ENCODE measurements at regions not wholly inside any gene's neighbourhood (a gene's known extent, or its start where the extent isn't known, plus 50 kb on each side); places are given as distances from the start of the nearest gene placed in this dataset.
"Not testable (repeated sequence)": the region's sequence is repeated elsewhere in the genome, so short reads cannot be mapped to it uniquely, and the experiment has no call there.

- Histone ChIP-seq H4K20me1 (no peaks in the 10 kb centered on the region), H3K4me2 (no peak overlapping the region), H3K4me1 (no peaks in the 10 kb centered on the region; a peak in 1 of 20 replicates), H3K4me3 (no peak overlapping the region), H3K9ac (no peak overlapping the region), H3K27ac (no peak overlapping the region), H3K27me3 (no peaks in the 10 kb centered on the region), H3K36me3 (no peaks in the 10 kb centered on the region), H3K9me3 (replicated peaks in 1 of 11) (peaks cover 0 to 7% (median 6%) of the 10 kb centered on the region in 11 experiments; a peak in 14 of 22 replicates)
- no peak for TF ChIP-seq Cebpa-rat (IDR thresholded peaks at IDR 0.05)
Measured at GRCh38 chr3:189375532-189375931, 203.8 kb downstream of the TPRG1 start.

DNA sequence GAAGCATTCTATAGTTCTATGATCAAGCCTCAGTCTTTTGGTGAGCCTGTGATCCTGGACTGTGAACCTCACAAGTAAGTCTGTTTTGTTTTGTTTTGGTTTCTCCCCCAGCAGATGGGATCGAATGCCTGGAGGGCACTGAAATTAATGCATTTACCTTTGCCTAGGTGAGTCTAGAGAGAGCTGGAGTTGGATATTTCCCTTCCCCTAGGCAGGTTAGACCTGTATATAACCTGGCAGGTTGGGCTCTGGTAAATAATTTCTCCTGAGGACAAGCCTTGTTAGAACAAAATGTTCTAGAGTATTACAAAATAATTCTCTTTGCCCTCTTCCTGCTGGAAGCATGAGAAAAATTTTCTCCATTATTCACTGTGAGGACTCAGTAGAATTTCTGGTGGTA lies 211.9 kb downstream of the TPRG1 start:
- H3K27ac ChIP-seq = no peak overlapping the region
- H3K4me2 ChIP-seq = no peak overlapping the region
- no peak overlapping the region for H3K9ac ChIP-seq
- H3K9me3 ChIP-seq (replicated peaks in 1 of 11) = peaks cover 0 to 11% (median 0%) of the 10 kb centered on the region in 11 experiments; a peak in 4 of 22 replicates
- no peaks in the 10 kb centered on the region for H3K27me3 ChIP-seq
- no peak for TF ChIP-seq Cebpa-rat (IDR thresholded peaks at IDR 0.05)
- no peaks in the 10 kb centered on the region for H4K20me1 ChIP-seq
- H3K36me3 ChIP-seq = no peaks in the 10 kb centered on the region
- H3K4me1 ChIP-seq = no peaks in the 10 kb centered on the region
- H3K4me3 ChIP-seq = no peak overlapping the region

DNA sequence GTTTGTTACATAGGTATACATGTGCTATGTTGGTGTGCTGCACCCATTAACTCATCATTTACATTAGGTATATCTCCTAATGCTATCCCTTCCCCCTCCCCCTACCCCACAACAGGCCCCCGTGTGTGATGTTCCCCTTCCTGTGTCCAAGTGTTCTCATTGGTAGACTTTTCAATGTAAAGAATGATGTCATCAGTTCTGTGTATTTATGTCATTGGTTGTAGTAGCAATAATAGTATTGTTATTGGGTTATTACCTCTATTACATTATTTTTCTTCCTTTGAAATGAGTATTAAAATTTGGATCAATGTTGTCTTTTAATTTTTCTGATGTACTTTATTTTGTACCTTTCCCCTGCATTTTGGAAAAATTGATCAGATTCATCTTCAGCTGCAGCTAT lies 214.1 kb downstream of the TPRG1 start:
- H3K9ac ChIP-seq, H3K4me2 ChIP-seq, H4K20me1 ChIP-seq, H3K36me3 ChIP-seq, H3K27ac ChIP-seq, H3K4me3 ChIP-seq, H3K4me1 ChIP-seq, H3K27me3 ChIP-seq: not testable (repeated sequence)
- H3K9me3 ChIP-seq (replicated peaks in 1 of 11) = peaks cover 0 to 11% (median 0%) of the 10 kb centered on the region in 11 experiments; a peak in 4 of 22 replicates

- Histone ChIP-seq H3K27ac (no peak overlapping the region), H3K4me1 (peaks cover 0 to 5% (median 0%) of the 10 kb centered on the region in 10 experiments; a peak in 1 of 20 replicates), H3K4me3 (no peak overlapping the region), H3K9ac (no peak overlapping the region), H4K20me1 (no peaks in the 10 kb centered on the region), H3K9me3 (replicated peaks in 1 of 11) (peaks cover 0 to 11% (median 0%) of the 10 kb centered on the region in 11 experiments; a peak in 4 of 22 replicates), H3K36me3 (no peaks in the 10 kb centered on the region), H3K4me2 (no peak overlapping the region), H3K27me3 (no peaks in the 10 kb centered on the region)
- TF ChIP-seq Cebpa-rat (IDR thresholded peaks at IDR 0.05) = no peak
Measured at GRCh38 chr3:189386739-189387138, 215.0 kb downstream of the TPRG1 start.

GRCh38 chr3:189389346-189389745 lies 217.6 kb downstream of the TPRG1 start:
- Histone ChIP-seq H4K20me1 (no peaks in the 10 kb centered on the region), H3K36me3 (no peaks in the 10 kb centered on the region), H3K27ac (no peak overlapping the region), H3K4me1 (peaks cover 0 to 8% (median 0%) of the 10 kb centered on the region in 10 experiments; a peak in 3 of 20 replicates), H3K4me3 (no peak overlapping the region), H3K9ac (no peak overlapping the region), H3K9me3 (replicated peaks in 1 of 11) (no peaks in the 10 kb centered on the region), H3K27me3 (no peaks in the 10 kb centered on the region), H3K4me2 (no peak overlapping the region; a peak in 1 of 22 replicates)
- no peak for TF ChIP-seq Cebpa-rat (IDR thresholded peaks at IDR 0.05)

- Histone ChIP-seq H3K4me2 (no peak overlapping the region), H3K27me3 (no peaks in the 10 kb centered on the region), H3K9me3 (replicated peaks in 1 of 11) (no peaks in the 10 kb centered on the region), H3K9ac (no peak overlapping the region), H3K4me1 (peaks cover 0 to 8% (median 0%) of the 10 kb centered on the region in 10 experiments; a peak in 3 of 20 replicates), H4K20me1 (no peaks in the 10 kb centered on the region), H3K27ac (no peak overlapping the region), H3K36me3 (no peaks in the 10 kb centered on the region), H3K4me3 (no peak overlapping the region)
- peak in 4 of 11 experiments; percentile 21 to 43 (median 34); a peak in 3 of 22 replicates for TF ChIP-seq Cebpa-rat (IDR thresholded peaks at IDR 0.05)
Measured at GRCh38 chr3:189393598-189393997, 221.8 kb downstream of the TPRG1 start.

GRCh38 chr3:189394599-189395121 lies 222.9 kb downstream of the TPRG1 start:
- no peak overlapping the region for H3K4me3 ChIP-seq
- H3K4me1 ChIP-seq = peaks cover 0 to 4% (median 0%) of the 10 kb centered on the region in 10 experiments; a peak in 3 of 20 replicates
- no peaks in the 10 kb centered on the region for H4K20me1 ChIP-seq
- H3K4me2 ChIP-seq = no peak overlapping the region
- no peaks in the 10 kb centered on the region for H3K27me3 ChIP-seq
- no peak for TF ChIP-seq Cebpa-rat (IDR thresholded peaks at IDR 0.05)
- H3K27ac ChIP-seq = no peak overlapping the region
- no peaks in the 10 kb centered on the region for H3K9me3 ChIP-seq (replicated peaks in 1 of 11)
- H3K36me3 ChIP-seq = no peaks in the 10 kb centered on the region
- H3K9ac ChIP-seq = no peak overlapping the region

- Histone ChIP-seq H3K36me3 (no peaks in the 10 kb centered on the region), H3K9me3 (replicated peaks in 1 of 11) (no peaks in the 10 kb centered on the region), H3K4me3 (no peak overlapping the region), H3K27ac (no peak overlapping the region), H3K9ac (no peak overlapping the region), H3K4me2 (no peak overlapping the region), H3K4me1 (peaks cover 0 to 4% (median 0%) of the 10 kb centered on the region in 10 experiments; a peak in 2 of 20 replicates), H4K20me1 (no peaks in the 10 kb centered on the region), H3K27me3 (no peaks in the 10 kb centered on the region)
- TF ChIP-seq Cebpa-rat (IDR thresholded peaks at IDR 0.05) = no peak
Measured at GRCh38 chr3:189395825-189396224, 224.1 kb downstream of the TPRG1 start.

DNA sequence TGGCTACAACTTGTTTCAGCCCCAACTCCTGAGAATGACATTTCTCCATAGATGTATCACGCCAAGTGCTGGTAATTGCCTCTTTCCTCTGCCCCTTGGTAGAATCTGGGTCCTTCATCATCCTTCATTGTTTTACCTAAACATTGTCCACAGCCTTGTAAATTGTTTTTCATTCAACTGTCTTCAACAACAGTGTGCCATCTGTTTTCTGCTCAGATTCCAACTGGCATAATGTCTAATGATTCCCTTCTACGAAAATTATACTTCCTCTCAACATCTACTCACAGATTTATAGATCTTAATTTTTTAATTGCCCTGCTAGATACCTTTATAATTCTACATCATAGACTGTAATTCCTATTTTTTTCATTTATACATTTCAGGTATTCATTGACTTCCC lies 226.9 kb downstream of the TPRG1 start:
- Histone ChIP-seq H3K27ac (no peak overlapping the region), H3K36me3 (no peaks in the 10 kb centered on the region), H3K9ac (no peak overlapping the region), H3K4me3 (no peak overlapping the region), H3K4me2 (no peak overlapping the region), H3K4me1 (peaks cover 0 to under 1% (median 0%) of the 10 kb centered on the region in 10 experiments; a peak in 2 of 20 replicates), H4K20me1 (no peaks in the 10 kb centered on the region), H3K27me3 (no peaks in the 10 kb centered on the region), H3K9me3 (replicated peaks in 1 of 11) (no peaks in the 10 kb centered on the region)
- TF ChIP-seq Cebpa-rat (IDR thresholded peaks at IDR 0.05) = no peak

DNA sequence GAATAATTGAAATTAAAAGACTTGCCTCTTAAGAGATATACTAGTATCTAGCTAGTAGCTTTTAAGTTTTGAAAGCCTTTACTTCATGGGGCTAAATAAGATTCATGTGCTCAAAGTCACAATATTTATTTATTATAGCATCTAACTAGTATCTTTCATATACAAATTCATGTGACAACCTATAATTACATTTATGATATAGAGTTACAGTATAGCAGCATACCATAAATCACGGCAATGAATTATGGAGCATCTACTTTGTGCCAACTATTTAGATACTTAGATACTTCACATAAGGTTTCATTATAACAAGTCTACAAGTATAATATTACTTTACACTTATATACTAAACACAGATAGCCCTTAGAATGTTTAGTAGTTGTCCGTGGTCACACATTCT lies 229.4 kb downstream of the TPRG1 start:
- H4K20me1 ChIP-seq = no peaks in the 10 kb centered on the region
- no peak overlapping the region for H3K9ac ChIP-seq
- H3K4me2 ChIP-seq = no peak overlapping the region
- no peak overlapping the region for H3K4me3 ChIP-seq
- no peaks in the 10 kb centered on the region for H3K27me3 ChIP-seq
- TF ChIP-seq Cebpa-rat (IDR thresholded peaks at IDR 0.05) = no peak
- no peak overlapping the region for H3K27ac ChIP-seq
- H3K36me3 ChIP-seq = no peaks in the 10 kb centered on the region
- no peaks in the 10 kb centered on the region for H3K9me3 ChIP-seq (replicated peaks in 1 of 11)
- H3K4me1 ChIP-seq = no peaks in the 10 kb centered on the region
